NK-92 treated with Interleukin-12 subunit alpha and Interleukin-12 subunit beta, amount 100 ng/mL, for 24 hours (cell line): ENCODE measurements at regions not wholly inside any gene's neighbourhood (a gene's known extent, or its start where the extent isn't known, plus 50 kb on each side); places are given as distances from the start of the nearest gene placed in this dataset.

Experiments used
- DNase-seq: peaks from one replicate; lab custom pipeline; 2025; lab: John Stamatoyannopoulos, UW

GRCh38 chr13:56907766-56908165, 233.0 kb upstream of the PRR20A start:
- no peak for DNase-seq

GRCh38 chr13:56909896-56910600, 230.7 kb upstream of the PRR20A start:
- DNase-seq, result no peak

GRCh38 chr13:56917966-56918365, 222.8 kb upstream of the PRR20A start:
- DNase-seq, result no peak

- DNase-seq, result no peak
Observed at GRCh38 chr13:56923626-56924140, 217.0 kb upstream of the PRR20A start.

GRCh38 chr13:56924401-56924800, 216.3 kb upstream of the PRR20A start:
- no peak for DNase-seq

- DNase-seq, result no peak
Observed at GRCh38 chr13:56932104-56932503, 208.6 kb upstream of the PRR20A start.

GRCh38 chr13:56953965-56954364, 186.8 kb upstream of the PRR20A start:
- DNase-seq, result no peak

- no peak for DNase-seq
Observed at GRCh38 chr13:56975647-56976046, 165.1 kb upstream of the PRR20A start.

GRCh38 chr13:56980856-56981255, 159.9 kb upstream of the PRR20A start:
- DNase-seq, result no peak

GRCh38 chr13:56986121-56986520, 154.6 kb upstream of the PRR20A start:
- DNase-seq, result no peak

- DNase-seq, result no peak
Observed at GRCh38 chr13:56988543-56988942, 152.2 kb upstream of the PRR20A start.

- no peak for DNase-seq
Observed at GRCh38 chr13:57003682-57004081, 137.0 kb upstream of the PRR20A start.

- no peak for DNase-seq
Observed at GRCh38 chr13:57017357-57017756, 123.4 kb upstream of the PRR20A start.

- no peak for DNase-seq
Observed at GRCh38 chr13:57018915-57019314, 121.8 kb upstream of the PRR20A start.

- DNase-seq, result no peak
Observed at GRCh38 chr13:57030671-57031070, 110.0 kb upstream of the PRR20A start.

- DNase-seq, result no peak
Observed at GRCh38 chr13:57036290-57036689, 104.4 kb upstream of the PRR20A start.

- no peak for DNase-seq
Observed at GRCh38 chr13:57044910-57045309, 95.8 kb upstream of the PRR20A start.

- DNase-seq, result no peak
Observed at GRCh38 chr13:57045826-57046546, 94.7 kb upstream of the PRR20A start.

- DNase-seq, result no peak
Observed at GRCh38 chr13:57056601-57057180, 84.0 kb upstream of the PRR20A start.

GRCh38 chr13:57063007-57063406, 77.7 kb upstream of the PRR20A start:
- no peak for DNase-seq

- DNase-seq, result no peak
Observed at GRCh38 chr13:57073983-57074382, 66.7 kb upstream of the PRR20A start.

- DNase-seq, result no peak
Observed at GRCh38 chr13:57075588-57075987, 65.1 kb upstream of the PRR20A start.

- DNase-seq, result no peak
Observed at GRCh38 chr13:57087006-57087405, 53.7 kb upstream of the PRR20A start.
